ENCODE measurements at regions not wholly inside any gene's neighbourhood (a gene's known extent, or its start where the extent isn't known, plus 50 kb on each side); places are given as distances from the start of the nearest gene placed in this dataset.
A peak's percentile ranks its signal among the peaks of the same experiment; 100 is the strongest.
"Not testable (repeated sequence)": the region's sequence is repeated elsewhere in the genome, so short reads cannot be mapped to it uniquely, and the experiment has no call there.

DNA sequence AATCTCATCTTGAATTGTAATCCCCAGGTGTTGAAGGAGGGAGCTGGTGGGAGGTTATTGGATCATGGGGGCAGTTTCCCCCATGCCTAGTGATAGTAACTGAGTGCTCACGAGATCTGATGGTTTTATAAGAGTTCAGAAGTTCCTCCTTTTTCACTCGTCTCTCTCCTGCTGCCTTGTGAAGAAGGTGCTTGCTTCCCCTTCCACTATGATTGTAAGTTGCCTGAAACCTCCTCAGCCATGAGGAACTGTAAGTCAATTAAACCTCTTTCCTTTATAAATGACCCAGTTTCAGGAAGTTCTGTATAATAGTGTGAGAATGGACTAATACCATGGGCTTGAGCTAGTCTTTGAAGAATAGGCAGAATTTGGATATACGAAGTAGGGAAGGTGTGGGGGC is 113.9 kb downstream of the RIN2 start:
- no peak for DNase-seq (ENCODE audit: low read depth)

DNA sequence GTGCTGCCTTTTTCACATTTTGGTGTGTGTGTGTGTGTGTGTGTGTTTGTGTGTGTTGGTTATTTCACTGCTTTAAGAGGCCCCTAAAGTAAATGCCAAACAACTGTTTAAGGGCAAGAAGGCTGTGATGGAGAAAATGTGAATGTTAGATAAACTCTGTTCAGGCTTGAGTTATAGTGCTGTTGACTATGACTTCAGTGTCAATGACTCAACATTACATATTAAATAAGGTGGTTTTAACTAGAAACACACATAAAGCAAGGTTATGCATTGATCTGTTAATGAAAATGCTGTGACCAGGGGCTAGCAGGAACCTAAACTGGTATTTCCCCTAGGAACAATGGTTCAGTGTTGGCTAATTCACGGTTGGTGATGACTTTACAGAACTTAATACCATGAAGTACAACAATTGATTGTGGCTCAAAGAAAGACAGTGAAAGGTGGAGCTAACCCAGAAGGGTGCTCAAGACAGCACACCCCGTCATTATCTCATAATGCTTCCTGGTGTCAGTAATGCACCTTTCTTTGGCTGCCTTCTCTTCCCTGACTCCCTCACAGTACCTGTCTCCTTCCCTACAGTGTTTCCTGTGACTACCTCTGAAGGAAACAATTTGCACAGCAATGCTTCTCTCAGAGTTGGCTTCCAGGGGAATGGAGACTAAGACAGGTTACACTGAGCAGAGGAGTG is 116.1 kb downstream of the RIN2 start:
- DNase-seq (ENCODE audit: low read depth) = no peak

- no peak for DNase-seq (ENCODE audit: low read depth)
Measured at GRCh38 chr20:19875376-19876221, 117.5 kb downstream of the RIN2 start.

- no peak for DNase-seq (ENCODE audit: low read depth)
Measured at GRCh38 chr20:19876828-19877460, 118.9 kb downstream of the RIN2 start.

DNA sequence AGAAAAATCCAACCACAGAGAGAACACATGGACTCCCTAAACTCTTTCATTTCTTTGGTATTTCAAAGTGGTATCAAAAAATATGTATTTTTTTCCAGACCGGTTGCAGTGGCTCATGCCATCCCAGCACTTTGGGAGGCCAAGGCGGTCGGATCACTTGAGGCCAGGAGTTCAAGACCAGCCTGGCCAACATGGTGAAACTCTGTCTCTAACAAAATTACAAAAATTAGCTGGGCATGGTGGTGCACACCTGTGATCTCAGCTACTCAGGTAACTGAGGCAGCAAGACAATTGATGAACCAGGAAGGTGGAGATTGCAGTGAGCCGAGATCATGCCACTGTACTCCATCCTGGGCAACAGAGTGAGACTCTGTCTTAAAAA is 121.8 kb downstream of the RIN2 start:
- DNase-seq (ENCODE audit: low read depth) = not testable (repeated sequence)

GRCh38 chr20:19880256-19881079 is 122.4 kb downstream of the RIN2 start:
- peak; percentile 59 for DNase-seq (ENCODE audit: low read depth)

- DNase-seq (ENCODE audit: low read depth) = no peak
Measured at GRCh38 chr20:19881080-19881840, 123.2 kb downstream of the RIN2 start.

- DNase-seq (ENCODE audit: low read depth) = no peak
Measured at GRCh38 chr20:19881990-19882389, 123.9 kb downstream of the RIN2 start.

DNA sequence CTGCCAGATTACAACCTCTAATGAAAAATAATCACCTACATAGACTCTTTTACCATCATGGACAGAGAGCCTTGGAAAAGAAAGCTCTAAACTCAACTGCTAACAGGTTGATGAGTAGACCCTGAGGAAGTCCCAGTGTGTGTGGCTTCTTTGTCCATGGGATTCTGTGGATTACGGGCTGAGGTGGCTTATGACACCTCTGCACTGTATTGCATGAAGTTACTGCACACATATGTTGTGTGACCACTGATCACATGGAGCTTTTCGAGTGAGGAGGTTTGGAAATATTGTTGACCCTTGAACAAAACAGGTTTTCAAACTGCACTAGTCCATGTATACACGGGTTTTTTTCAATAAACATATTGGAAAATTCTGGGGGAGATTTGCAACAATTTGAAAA is 124.4 kb downstream of the RIN2 start:
- no peak for DNase-seq (ENCODE audit: low read depth)

GRCh38 chr20:19883501-19883900 is 125.4 kb downstream of the RIN2 start:
- DNase-seq (ENCODE audit: low read depth) = no peak

DNA sequence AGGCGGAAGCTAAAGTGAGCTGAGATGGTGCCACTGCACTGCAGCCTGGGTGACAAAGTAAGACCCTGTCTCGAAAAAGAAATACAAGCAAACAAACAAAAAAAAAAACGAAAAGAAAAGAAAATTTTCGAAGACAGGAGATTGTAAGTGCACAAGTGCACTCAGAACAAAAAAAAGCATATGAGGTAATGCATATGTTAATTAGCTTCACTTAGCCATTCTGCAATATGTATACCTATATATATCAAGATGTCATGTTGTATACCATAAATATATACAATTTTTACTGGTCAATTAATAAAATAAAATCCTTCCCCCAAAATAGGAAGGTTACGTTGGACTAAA is 127.5 kb downstream of the RIN2 start:
- peak; percentile 8 for DNase-seq (ENCODE audit: low read depth)

GRCh38 chr20:19885939-19886660 is 128.0 kb downstream of the RIN2 start:
- peak; percentile 41 for DNase-seq (ENCODE audit: low read depth)

DNA sequence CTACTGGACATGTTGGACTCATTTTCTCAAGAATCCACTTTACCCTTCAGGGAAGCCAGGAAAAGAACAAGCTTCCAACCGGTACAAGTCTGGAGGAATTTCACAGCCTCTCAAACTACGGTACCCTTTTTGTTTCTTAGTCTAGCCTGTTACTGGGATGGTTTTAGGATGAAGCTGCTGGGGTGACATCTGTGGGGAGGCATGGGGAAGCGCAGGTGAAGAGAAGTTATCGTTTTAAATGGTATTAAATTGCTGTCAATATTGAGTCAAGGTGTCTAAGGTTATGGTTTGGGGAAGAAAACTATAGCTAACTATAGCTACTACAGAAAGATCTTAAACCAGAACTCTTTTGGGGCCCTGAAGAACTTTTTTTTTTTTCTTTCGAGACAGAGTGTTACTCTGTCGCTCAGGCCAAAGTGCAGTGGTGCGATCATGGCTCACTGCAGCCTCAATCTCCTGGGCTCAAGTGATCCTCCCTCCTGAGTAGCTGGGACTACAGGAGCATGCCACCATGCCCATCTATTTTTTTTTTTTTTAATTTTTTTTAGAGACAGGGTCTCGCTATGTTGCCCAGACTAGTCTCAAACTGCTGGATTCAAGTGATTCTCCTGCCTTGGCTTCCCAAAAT is 128.7 kb downstream of the RIN2 start:
- peak; percentile 6 for DNase-seq (ENCODE audit: low read depth)

GRCh38 chr20:19887556-19888268 is 129.4 kb upstream of the NAA20 start:
- no peak for DNase-seq (ENCODE audit: low read depth)

- DNase-seq (ENCODE audit: low read depth) = no peak
Measured at GRCh38 chr20:19888269-19888671, 128.9 kb upstream of the NAA20 start.

DNA sequence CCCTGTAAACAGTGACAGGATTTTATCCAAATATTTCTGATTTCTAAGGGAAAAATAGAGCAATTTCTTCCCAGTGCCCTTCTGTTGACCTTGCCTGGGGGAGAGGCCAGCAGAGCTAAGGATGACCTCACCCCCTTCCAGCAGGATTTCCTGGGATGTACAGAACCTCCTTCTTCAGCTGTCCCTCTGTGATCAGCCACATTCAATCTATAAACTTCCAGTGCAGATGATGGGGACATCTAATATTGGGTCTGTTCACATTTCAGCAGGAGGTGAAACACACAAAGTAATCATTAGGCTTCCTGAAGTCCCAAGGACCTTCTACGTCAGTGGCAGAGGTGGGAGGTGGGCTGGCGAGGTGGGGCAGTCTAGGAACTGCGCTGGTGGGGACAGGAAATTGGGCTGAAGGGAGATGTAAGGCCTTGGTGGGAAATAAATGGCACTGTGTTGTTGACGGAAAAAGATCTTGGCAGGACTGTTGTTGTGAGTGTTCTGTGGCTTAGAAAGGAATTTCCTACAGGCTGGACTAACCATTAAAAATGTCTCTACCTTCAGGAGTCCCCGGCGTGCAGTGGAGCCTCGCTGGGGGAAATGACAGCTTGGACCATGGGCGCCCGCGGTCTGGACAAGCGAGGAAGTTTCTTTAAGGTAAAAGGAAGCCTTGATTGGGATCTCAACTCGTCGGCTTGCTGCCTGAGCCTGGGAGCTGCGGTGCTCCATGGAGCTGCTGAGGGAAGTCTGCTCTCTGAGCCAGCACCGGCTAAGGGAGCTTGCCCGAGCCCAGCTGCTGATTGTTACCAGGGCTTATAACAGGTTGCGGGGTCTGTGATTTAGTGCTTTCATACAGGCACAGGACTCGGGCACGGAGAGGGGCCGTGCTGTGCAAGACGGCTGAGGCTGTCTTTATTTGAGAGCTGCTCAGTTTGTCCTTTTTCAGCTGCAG is 127.9 kb upstream of the NAA20 start:
- DNase-seq (ENCODE audit: low read depth) = peak; percentile 60

DNA sequence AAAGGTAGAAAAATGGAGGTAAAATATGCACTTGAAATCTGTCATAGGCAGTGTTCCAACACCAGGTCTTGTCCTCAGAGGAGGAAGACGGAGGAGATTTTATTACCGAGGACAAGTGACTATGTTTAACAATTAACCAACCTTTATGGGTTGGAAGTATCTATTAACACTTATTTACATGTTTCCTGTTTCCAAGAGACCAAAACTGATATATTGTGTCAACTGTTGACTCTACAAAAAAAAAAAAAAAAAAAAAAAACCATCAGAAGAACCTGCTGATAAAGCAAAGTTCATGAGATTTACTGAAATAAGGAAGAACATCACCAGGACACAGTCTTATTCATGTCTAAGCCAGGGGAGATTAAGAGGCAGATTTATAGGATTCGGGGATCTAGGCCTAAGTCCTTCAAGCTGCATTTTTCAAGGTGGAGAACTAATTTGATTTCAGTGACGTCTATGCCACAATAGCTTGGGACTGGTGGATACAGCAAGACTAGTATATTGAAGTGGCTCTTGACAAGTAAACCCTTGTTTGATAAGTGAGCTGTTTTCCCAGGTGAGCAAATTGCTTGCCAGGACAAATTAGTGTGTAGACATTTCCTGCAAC is 126.6 kb upstream of the NAA20 start:
- no peak for DNase-seq (ENCODE audit: low read depth)

DNA sequence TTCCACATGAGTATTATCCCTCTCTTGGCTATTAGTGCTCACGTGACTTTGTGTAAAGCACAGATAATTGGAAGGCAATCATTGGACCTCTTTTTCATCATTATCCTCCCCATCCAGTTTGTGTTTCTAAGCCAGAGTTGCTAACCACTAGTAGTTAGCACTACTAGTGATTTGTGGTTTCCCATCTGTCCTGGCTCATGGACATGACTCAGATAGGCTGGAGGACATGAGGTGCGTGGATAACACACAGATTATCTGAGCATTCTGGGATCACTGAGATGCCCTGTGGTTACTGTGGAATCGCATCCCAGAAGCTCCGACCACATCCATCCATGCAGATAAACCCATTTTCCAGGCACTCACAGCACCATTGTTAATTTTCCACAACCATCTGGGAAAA is 123.8 kb upstream of the NAA20 start:
- DNase-seq (ENCODE audit: low read depth) = peak; percentile 41

Data from Daoy (cell line).